SK-N-SH (cell line): ENCODE measurements at regions not wholly inside any gene's neighbourhood (a gene's known extent, or its start where the extent isn't known, plus 50 kb on each side); places are given as distances from the start of the nearest gene placed in this dataset.

Source experiments
- CTCF ChIA-PET: fragments of 300-600, 350-600 bp; formaldehyde crosslinking; extraction: SDS; loops from one replicate; lab custom pipeline; 2021; lab: Yijun Ruan, JAX
- POLR2A ChIA-PET: fragments of 350-600 bp; sonication (Branson Sonifier 250); formaldehyde crosslinking; extraction: SDS; loops from one replicate; lab custom pipeline; 2020; ENCODE audit warnings: antibody characterized with exemption, inconsistent platforms; lab: Yijun Ruan, JAX
- DNase-seq: peaks from one replicate; pipeline ENCODE4 v3.0.0; 2012
- H2AFZ ChIP-seq: fragments of 200-600 bp; sonication (generic); 2 replicates; pipeline ENCODE4 v1.8.1; 2016; ENCODE audit warnings: antibody characterized with exemption, mild to moderate bottlenecking, low read depth
- H3F3A ChIP-seq: fragments of 200-600 bp; sonication (generic); replicated peaks from 2 replicates; pipeline ENCODE3; 2016; ENCODE audit warnings: antibody characterized with exemption, mild to moderate bottlenecking; ENCODE audit not compliant: insufficient read depth
- H3K27ac ChIP-seq, 2 experiments: fragments of 200-500 bp in 1 of 2; fragments of 200-600 bp in 1 of 2; sonication (Bioruptor generic) in 1 of 2; sonication (generic), shearing (Covaris generic) in 1 of 2; 2 replicates each; pipeline versions ENCODE4 v1.5.1 to v1.6.1; 2014 to 2016; ENCODE audit warnings: low read depth in 2 of 2, inconsistent platforms in 1 of 2, low read length in 1 of 2, mild to moderate bottlenecking in 1 of 2, mixed read lengths in 1 of 2
- H3K27me3 ChIP-seq: fragments of 200-600 bp; sonication (generic), shearing (Covaris generic); 2 replicates; pipeline ENCODE4 v1.6.1; 2016; ENCODE audit warnings: mixed run types; ENCODE audit not compliant: insufficient read depth
- H3K36me3 ChIP-seq, 2 experiments: fragments of 200-500 bp in 1 of 2; fragments of 200-600 bp in 1 of 2; sonication (Bioruptor generic) in 1 of 2; sonication (generic) in 1 of 2; replicated peaks in 1 of 2; 2 replicates each; pipeline versions ENCODE3 to v1.5.1; 2014 to 2016; ENCODE audit warnings: low read length in 1 of 2, mild to moderate bottlenecking in 1 of 2; ENCODE audit not compliant: insufficient read depth in 2 of 2, control insufficient read depth in 1 of 2
- H3K4me1 ChIP-seq, 2 experiments: fragments of 200-500 bp in 1 of 2; fragments of 200-600 bp in 1 of 2; sonication (Bioruptor generic) in 1 of 2; sonication (generic), shearing (Covaris generic) in 1 of 2; 2 replicates each; pipeline versions ENCODE4 v1.5.1 to v1.6.1; 2014 to 2016; ENCODE audit warnings: low read depth in 1 of 2, low read length in 1 of 2, mixed run types in 1 of 2; ENCODE audit not compliant: insufficient read depth in 2 of 2, control insufficient read depth in 1 of 2
- H3K4me2 ChIP-seq: fragments of 200-600 bp; sonication (generic), shearing (Covaris generic); 2 replicates; pipeline ENCODE4 v1.6.1; 2017; ENCODE audit warnings: mixed run types
- H3K4me3 ChIP-seq, 2 experiments: fragments of 200-500 bp in 1 of 2; fragments of 200-600 bp in 1 of 2; sonication (Bioruptor generic) in 1 of 2; sonication (generic), shearing (Covaris generic) in 1 of 2; 2 replicates each; pipeline versions ENCODE4 v1.5.1 to v1.8.1; 2014 to 2016; ENCODE audit warnings: low read depth in 2 of 2, inconsistent platforms in 1 of 2, low read length in 1 of 2, mild to moderate bottlenecking in 1 of 2, mixed read lengths in 1 of 2, moderate library complexity in 1 of 2
- H3K79me2 ChIP-seq: fragments of 200-600 bp; sonication (generic); 2 replicates; pipeline ENCODE4 v1.8.1; 2017; ENCODE audit warnings: mild to moderate bottlenecking; ENCODE audit not compliant: insufficient read depth
- H3K9ac ChIP-seq: fragments of 200-600 bp; sonication (generic); 2 replicates; pipeline ENCODE4 v1.6.1; 2017; ENCODE audit warnings: mixed run types
- H3K9me2 ChIP-seq: fragments of 200-600 bp; sonication (generic); 2 replicates; pipeline ENCODE4 v1.6.1; 2017; ENCODE audit warnings: mixed run types
- H3K9me3 ChIP-seq: fragments of 200-600 bp; sonication (generic); 2 replicates; pipeline ENCODE4 v1.6.1; 2017; ENCODE audit warnings: mixed run types, mild to moderate bottlenecking, moderate library complexity
- H4K20me1 ChIP-seq: fragments of 200-600 bp; sonication (generic); 2 replicates; pipeline ENCODE4 v1.6.1; 2017; ENCODE audit warnings: mild to moderate bottlenecking, mixed run types; ENCODE audit not compliant: insufficient read depth
- CTCF ChIP-seq: fragments of 200-600 bp; sonication (generic); IDR thresholded peaks from 2 replicates; pipeline ENCODE4 v1.6.1; 2017; ENCODE audit warnings: antibody characterized with exemption, mild to moderate bottlenecking, moderate library complexity
- EZH2phosphoT487 ChIP-seq: fragments of 200-600 bp; sonication (generic); IDR thresholded peaks from 2 replicates; pipeline ENCODE4 v1.6.1; 2017; ENCODE audit warnings: low read depth, mixed run types, mild to moderate bottlenecking, antibody characterized with exemption, moderate library complexity, borderline replicate concordance
- FOXM1 ChIP-seq: IDR thresholded peaks from 2 replicates; pipeline ENCODE4 v1.4.0; 2012; ENCODE audit warnings: low read depth, mild to moderate bottlenecking
- GABPA ChIP-seq: IDR thresholded peaks from 2 replicates; pipeline ENCODE4 v1.4.0; 2012; ENCODE audit warnings: low read depth, mild to moderate bottlenecking
- JUND ChIP-seq: IDR thresholded peaks from 2 replicates; pipeline ENCODE4 v1.4.0; 2012
- NRF1 ChIP-seq: IDR thresholded peaks from 2 replicates; pipeline ENCODE4 v1.6.1; 2012; ENCODE audit warnings: low read depth, mild to moderate bottlenecking, low read length
- PBX3 ChIP-seq: IDR thresholded peaks from 2 replicates; pipeline ENCODE4; 2012
- POLR2AphosphoS5 ChIP-seq: IDR thresholded peaks from 2 replicates; pipeline ENCODE4 v1.6.1; 2012; ENCODE audit warnings: low read depth, low read length
- RCOR1 ChIP-seq: fragments of 150-350 bp; IDR thresholded peaks from 2 replicates; pipeline ENCODE4 v1.6.1; 2017; ENCODE audit warnings: antibody characterized with exemption, low read length
- SMC3 ChIP-seq: IDR thresholded peaks from 2 replicates; pipeline ENCODE4 v1.6.1; 2012; ENCODE audit warnings: low read depth, low read length, improper control_type of control experiment
- TAF1 ChIP-seq: IDR thresholded peaks from 2 replicates; pipeline ENCODE4 v1.6.1; 2012; ENCODE audit warnings: low read depth, mild to moderate bottlenecking, low read length, moderate library complexity, borderline replicate concordance
- TCF12 ChIP-seq: IDR thresholded peaks from 2 replicates; pipeline ENCODE4 v1.4.0; 2012
- TEAD4 ChIP-seq: IDR thresholded peaks from 2 replicates; pipeline ENCODE4 v1.4.0; 2012; ENCODE audit warnings: mild to moderate bottlenecking, borderline replicate concordance; ENCODE audit not compliant: insufficient read depth
- USF1 ChIP-seq: IDR thresholded peaks from 2 replicates; pipeline ENCODE4 v1.4.0; 2012; ENCODE audit warnings: low read depth, borderline replicate concordance
- ZBTB33 ChIP-seq: IDR thresholded peaks from 2 replicates; pipeline ENCODE4 v1.4.0; 2012; ENCODE audit warnings: low read depth, borderline replicate concordance
- WGBS: methylation state at CpG from one replicate; pipeline ENCODE4 v1.1.6; 2017; ENCODE audit warnings: low lambda C conversion rate; 5-methylcytosine and 5-hydroxymethylcytosine counted together
- TF ChIP-seq, protein P1 (sequence below): IDR thresholded peaks from 2 replicates; pipeline ENCODE4 v1.6.1; 2012; ENCODE audit warnings: mild to moderate bottlenecking, low read depth, low read length, moderate library complexity

DNA sequence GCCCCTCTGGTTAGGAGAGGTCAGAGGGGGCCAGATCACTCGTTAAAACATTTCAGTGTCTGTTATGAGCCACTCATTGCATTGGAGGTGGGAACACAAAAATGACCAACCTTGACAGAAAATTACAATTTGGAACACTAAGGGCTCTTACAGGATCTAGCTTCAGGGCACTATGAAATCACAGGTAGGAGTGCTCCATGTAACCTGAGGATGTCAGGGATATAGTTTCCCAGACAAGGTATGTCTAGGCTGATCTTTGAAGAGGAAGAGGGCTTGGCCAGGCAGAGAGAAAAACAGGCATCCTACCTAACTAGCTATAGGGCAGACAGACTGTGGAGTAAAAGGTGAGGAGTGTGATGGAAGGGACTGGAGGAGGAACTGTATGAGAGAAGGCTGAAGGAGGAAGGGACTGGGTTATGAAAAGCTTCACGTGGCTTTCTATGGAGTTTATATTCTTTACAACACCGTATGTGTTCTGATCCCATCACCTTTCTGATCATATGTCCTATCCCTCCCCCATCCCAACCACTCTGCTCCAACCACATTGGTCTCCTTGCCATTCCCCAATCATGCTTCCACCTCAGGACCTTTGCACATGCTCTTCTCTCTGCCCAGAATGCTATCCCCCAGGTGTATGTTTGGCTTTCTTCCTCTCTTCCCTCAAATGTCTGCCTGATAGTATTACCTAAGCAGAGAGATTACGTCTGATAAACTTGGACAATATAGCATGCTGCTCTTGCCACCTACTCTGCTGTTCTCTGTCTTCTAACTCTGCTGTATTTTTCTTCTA lies 88.2 kb downstream of the CCR1 start:
- H3K27me3 ChIP-seq, result no peaks in the 10 kb centered on the region; the same call in 1 of the 2 replicates
- H3K9me3 ChIP-seq, result no peaks in the 10 kb centered on the region
- H3K9ac ChIP-seq, result no peak overlapping the region
- H3K27ac ChIP-seq, result no peak overlapping the region
- TF ChIP-seq POLR2AphosphoS5, result no peak
- no peak for TF ChIP-seq USF1
- no peak for TF ChIP-seq ZBTB33
- TF ChIP-seq PBX3, result no peak
- TF ChIP-seq TEAD4, result no peak
- TF ChIP-seq FOXM1, result no peak
- no peak for TF ChIP-seq CTCF
- TF ChIP-seq RCOR1, result no peak
- TF ChIP-seq GABPA, result no peak
- no peak for TF ChIP-seq TAF1
- TF ChIP-seq, protein P1, sequence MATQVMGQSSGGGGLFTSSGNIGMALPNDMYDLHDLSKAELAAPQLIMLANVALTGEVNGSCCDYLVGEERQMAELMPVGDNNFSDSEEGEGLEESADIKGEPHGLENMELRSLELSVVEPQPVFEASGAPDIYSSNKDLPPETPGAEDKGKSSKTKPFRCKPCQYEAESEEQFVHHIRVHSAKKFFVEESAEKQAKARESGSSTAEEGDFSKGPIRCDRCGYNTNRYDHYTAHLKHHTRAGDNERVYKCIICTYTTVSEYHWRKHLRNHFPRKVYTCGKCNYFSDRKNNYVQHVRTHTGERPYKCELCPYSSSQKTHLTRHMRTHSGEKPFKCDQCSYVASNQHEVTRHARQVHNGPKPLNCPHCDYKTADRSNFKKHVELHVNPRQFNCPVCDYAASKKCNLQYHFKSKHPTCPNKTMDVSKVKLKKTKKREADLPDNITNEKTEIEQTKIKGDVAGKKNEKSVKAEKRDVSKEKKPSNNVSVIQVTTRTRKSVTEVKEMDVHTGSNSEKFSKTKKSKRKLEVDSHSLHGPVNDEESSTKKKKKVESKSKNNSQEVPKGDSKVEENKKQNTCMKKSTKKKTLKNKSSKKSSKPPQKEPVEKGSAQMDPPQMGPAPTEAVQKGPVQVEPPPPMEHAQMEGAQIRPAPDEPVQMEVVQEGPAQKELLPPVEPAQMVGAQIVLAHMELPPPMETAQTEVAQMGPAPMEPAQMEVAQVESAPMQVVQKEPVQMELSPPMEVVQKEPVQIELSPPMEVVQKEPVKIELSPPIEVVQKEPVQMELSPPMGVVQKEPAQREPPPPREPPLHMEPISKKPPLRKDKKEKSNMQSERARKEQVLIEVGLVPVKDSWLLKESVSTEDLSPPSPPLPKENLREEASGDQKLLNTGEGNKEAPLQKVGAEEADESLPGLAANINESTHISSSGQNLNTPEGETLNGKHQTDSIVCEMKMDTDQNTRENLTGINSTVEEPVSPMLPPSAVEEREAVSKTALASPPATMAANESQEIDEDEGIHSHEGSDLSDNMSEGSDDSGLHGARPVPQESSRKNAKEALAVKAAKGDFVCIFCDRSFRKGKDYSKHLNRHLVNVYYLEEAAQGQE, result no peak
- no peak for TF ChIP-seq EZH2phosphoT487
- TF ChIP-seq TCF12, result no peak
- no peak for TF ChIP-seq SMC3
- no peak for TF ChIP-seq NRF1
- TF ChIP-seq JUND, result no peak
- no peaks in the 10 kb centered on the region for H4K20me1 ChIP-seq
- no peaks in the 10 kb centered on the region for H3K9me2 ChIP-seq
- ChIA-PET POLR2A (no interaction called here), CTCF (interaction anchor here (0.5 to 1.0 kb wide), 2 partner anchors 315 to 359 kb away, joined by 3 read pairs; no protein-coding TSS in a partner anchor)
- H3K4me3 ChIP-seq, result no peak overlapping the region
- no peak overlapping the region for H3K4me2 ChIP-seq
- no peak for DNase-seq
- H2AFZ ChIP-seq, result no peak overlapping the region
- WGBS, result 5% methylated on average over 4 of the region's 4 CpGs
- no peaks in the 10 kb centered on the region for H3F3A ChIP-seq
- H3K79me2 ChIP-seq, result no peaks in the 10 kb centered on the region
- no peaks in the 10 kb centered on the region for H3K36me3 ChIP-seq
- no peaks in the 10 kb centered on the region for H3K4me1 ChIP-seq
